ENCODE measurements at regions not wholly inside any gene's neighbourhood (a gene's known extent, or its start where the extent isn't known, plus 50 kb on each side); places are given as distances from the start of the nearest gene placed in this dataset.

- H3K27me3 Mint-ChIP-seq (ENCODE audit: insufficient read depth), result no peaks in the 10 kb centered on the region
Observed at GRCh38 chr14:87304404-87304803, 688.6 kb downstream of the GALC start.

GRCh38 chr14:87286826-87287225 is 706.2 kb downstream of the GALC start:
- Histone ChIP-seq H3K4me1 (ENCODE audit: control insufficient read depth, insufficient read depth, low read length) (no peaks in the 10 kb centered on the region), H3K27ac (ENCODE audit: low read depth, low read length) (no peak overlapping the region), H3K36me3 (ENCODE audit: control insufficient read depth, insufficient read depth, low read length) (no peaks in the 10 kb centered on the region), H3K4me3 (ENCODE audit: low read length) (no peak overlapping the region), H3K9me3 (ENCODE audit: control insufficient read depth, low read length) (peaks cover 13% of the 10 kb centered on the region), H3K27me3 (ENCODE audit: control insufficient read depth, insufficient read depth, low read length, poor library complexity, severe bottlenecking) (no peaks in the 10 kb centered on the region), H3K9ac (ENCODE audit: extremely low read depth, low read length, poor library complexity, severe bottlenecking) (no peak overlapping the region)
- no peaks in the 10 kb centered on the region for H3K27me3 Mint-ChIP-seq (ENCODE audit: insufficient read depth)
- peaks cover 9% of the 10 kb centered on the region for H3K36me3 Mint-ChIP-seq (ENCODE audit: low read depth)
- peaks cover 2% of the 10 kb centered on the region for H3K4me1 Mint-ChIP-seq
- TF ChIP-seq CTCF (conservative IDR thresholded peaks at IDR 0.05), result no peak
- H3K27ac Mint-ChIP-seq, result no peak overlapping the region
- no peak overlapping the region for H3K4me3 Mint-ChIP-seq
- DNase-seq, result no peak
- 100% methylated on average over 1 of the region's 1 CpG; no CpG with 5 or more reads in 1 of the 2 experiments for WGBS, 2 experiments (ENCODE audit: insufficient coverage in 1 of 2, insufficient read length in 1 of 2)
- peaks cover 13% of the 10 kb centered on the region for H3K9me3 Mint-ChIP-seq

More at GRCh38 chr14:87304404-87304803, 688.6 kb downstream of the GALC start:
- peaks cover 4% of the 10 kb centered on the region for H3K36me3 ChIP-seq (ENCODE audit: control insufficient read depth, insufficient read depth, low read length)
- H3K27ac Mint-ChIP-seq, result no peak overlapping the region
- no peak for DNase-seq
- H3K4me1 Mint-ChIP-seq, result peaks cover 2% of the 10 kb centered on the region
- no peak for TF ChIP-seq CTCF (conservative IDR thresholded peaks at IDR 0.05)
- no peaks in the 10 kb centered on the region for H3K9me3 ChIP-seq (ENCODE audit: control insufficient read depth, low read length)
- H3K27ac ChIP-seq (ENCODE audit: low read depth, low read length), result no peak overlapping the region
- no peak overlapping the region for H3K4me3 ChIP-seq (ENCODE audit: low read length)
- H3K9ac ChIP-seq (ENCODE audit: extremely low read depth, low read length, poor library complexity, severe bottlenecking), result no peak overlapping the region
- H3K27me3 ChIP-seq (ENCODE audit: control insufficient read depth, insufficient read depth, low read length, poor library complexity, severe bottlenecking), result no peaks in the 10 kb centered on the region
- H3K4me1 ChIP-seq (ENCODE audit: control insufficient read depth, insufficient read depth, low read length), result no peaks in the 10 kb centered on the region
- H3K4me3 Mint-ChIP-seq, result no peak overlapping the region
- H3K36me3 Mint-ChIP-seq (ENCODE audit: low read depth), result peaks cover 2% of the 10 kb centered on the region
- no peaks in the 10 kb centered on the region for H3K9me3 Mint-ChIP-seq

GRCh38 chr14:87286191-87286590 is 706.8 kb downstream of the GALC start:
- H3K4me3 ChIP-seq (ENCODE audit: low read length), result no peak overlapping the region
- Mint-ChIP-seq H3K36me3 (ENCODE audit: low read depth) (peaks cover 4% of the 10 kb centered on the region), H3K9me3 (peaks cover 7% of the 10 kb centered on the region), H3K4me3 (no peak overlapping the region), H3K27me3 (ENCODE audit: insufficient read depth) (no peaks in the 10 kb centered on the region), H3K4me1 (peaks cover 2% of the 10 kb centered on the region), H3K27ac (no peak overlapping the region)
- no peak overlapping the region for H3K9ac ChIP-seq (ENCODE audit: extremely low read depth, low read length, poor library complexity, severe bottlenecking)
- H3K4me1 ChIP-seq (ENCODE audit: control insufficient read depth, insufficient read depth, low read length), result no peaks in the 10 kb centered on the region
- H3K27me3 ChIP-seq (ENCODE audit: control insufficient read depth, insufficient read depth, low read length, poor library complexity, severe bottlenecking), result no peaks in the 10 kb centered on the region
- no peak overlapping the region for H3K27ac ChIP-seq (ENCODE audit: low read depth, low read length)
- H3K9me3 ChIP-seq (ENCODE audit: control insufficient read depth, low read length), result peaks cover 6% of the 10 kb centered on the region
- H3K36me3 ChIP-seq (ENCODE audit: control insufficient read depth, insufficient read depth, low read length), result no peaks in the 10 kb centered on the region
- TF ChIP-seq CTCF (conservative IDR thresholded peaks at IDR 0.05), result no peak
- DNase-seq, result no peak
- WGBS, 2 experiments (ENCODE audit: insufficient coverage in 1 of 2, insufficient read length in 1 of 2), result 90% methylated on average over 1 of the region's 1 CpG; no CpG with 5 or more reads in 1 of the 2 experiments

All from endodermal cell (in vitro differentiated cells).